GM19239 (cell line): ENCODE measurements at regions not wholly inside any gene's neighbourhood (a gene's known extent, or its start where the extent isn't known, plus 50 kb on each side); places are given as distances from the start of the nearest gene placed in this dataset.

Experiments
- DNase-seq: peaks from one replicate; pipeline ENCODE4 v3.0.0; 2011; ENCODE audit warnings: low spot score; ENCODE audit not compliant: insufficient read length
- FAIRE-seq: peaks from 2 replicates; lab custom pipeline; 2011; peaks lifted over from hg19 to GRCh38; lab: Jason Lieb, UNC

DNA sequence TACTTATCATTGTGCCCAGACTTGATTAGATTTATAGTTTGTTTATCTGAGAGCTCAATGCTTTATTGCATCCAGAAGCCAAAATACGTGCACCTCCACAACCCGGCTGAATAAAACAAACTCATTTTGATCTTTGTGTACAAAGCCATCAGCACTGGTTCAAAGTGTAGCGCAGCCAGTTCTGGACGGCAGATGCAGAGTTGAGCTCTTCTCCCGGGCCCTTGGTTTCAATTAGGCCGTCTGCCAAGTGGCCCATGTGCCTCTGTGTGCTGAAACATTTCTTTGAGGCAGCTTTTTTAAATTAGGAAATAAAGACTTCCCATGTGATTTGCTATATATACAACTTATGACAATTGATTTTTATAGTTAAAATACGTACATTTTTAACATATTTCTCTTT, 96.2 kb upstream of the RSPO3 start:
- FAIRE-seq (no peak), DNase-seq (no peak)

DNA sequence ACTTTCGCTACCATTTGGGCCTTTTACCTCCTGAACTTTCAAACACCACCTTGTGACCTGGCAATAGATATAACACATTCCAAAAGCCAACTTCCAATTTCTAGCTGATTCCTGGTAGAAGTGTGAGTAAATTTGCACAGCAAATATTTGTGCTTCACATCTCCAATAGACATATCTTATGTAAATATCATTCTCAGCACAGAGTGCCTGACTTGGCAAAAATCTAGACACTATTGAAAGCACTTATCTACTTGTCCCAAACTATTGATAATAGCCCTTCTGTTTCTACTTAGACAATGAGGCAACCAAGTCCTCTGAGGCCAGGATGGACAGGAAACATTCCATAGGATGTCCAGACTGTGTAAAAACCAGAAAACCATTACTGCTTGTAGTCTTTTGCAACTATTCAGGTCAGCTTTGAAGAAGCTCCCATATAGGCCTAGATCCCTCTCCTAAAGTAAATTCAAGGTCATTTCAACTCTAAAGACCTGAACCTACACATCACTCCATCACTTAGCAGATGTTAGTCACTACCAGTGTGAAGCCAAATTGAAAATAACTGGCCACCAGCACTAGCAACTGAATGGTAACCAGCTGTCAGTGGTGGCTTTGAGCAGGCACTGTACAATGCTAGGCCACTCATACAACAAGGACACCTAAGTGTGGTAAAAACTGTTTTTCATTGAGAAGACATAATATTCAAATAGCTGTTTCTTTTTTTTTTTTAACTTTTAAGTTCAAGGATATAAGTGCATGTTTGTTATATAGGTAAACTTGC, 95.3 kb upstream of the RSPO3 start:
- FAIRE-seq (no peak), DNase-seq (no peak)

DNA sequence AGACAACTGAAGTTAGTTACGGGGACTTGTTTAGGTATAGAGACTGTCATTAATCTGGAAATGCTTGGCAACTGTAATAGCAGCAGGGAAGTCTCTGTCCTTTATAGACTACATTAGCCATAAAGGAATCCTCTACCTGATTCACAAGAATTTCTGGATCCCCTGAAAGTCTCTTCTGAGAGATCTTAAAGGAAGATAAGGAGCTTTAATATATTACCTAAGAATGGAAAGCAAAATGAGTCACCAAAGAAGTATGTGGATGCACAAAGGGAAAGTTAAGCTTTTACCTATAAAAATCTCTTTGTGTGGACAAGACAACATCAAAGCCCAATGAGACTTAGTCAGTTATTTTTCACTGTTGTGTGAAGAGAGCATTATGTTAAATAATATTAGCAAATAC, 92.2 kb upstream of the RSPO3 start:
- FAIRE-seq (no peak), DNase-seq (no peak)

DNA sequence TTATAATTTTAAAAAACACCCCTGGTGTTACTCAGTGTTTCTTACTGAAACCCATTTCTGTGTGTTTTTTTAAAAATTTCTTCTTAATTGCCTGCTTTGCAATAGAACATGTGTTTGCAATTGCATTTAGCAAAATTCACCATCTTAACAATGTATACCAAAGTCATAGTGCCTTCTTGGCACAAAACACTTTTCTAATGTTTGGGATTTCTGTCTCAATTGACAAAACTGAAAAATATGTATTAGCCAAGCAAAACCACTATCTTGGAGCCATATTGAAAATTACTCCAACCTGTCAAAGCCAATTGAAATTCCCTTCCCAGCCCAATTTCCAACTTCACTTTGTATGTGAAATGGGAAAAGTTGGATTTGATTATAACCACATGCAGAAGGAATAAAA, 88.4 kb upstream of the RSPO3 start:
- FAIRE-seq (no peak), DNase-seq (no peak)

DNA sequence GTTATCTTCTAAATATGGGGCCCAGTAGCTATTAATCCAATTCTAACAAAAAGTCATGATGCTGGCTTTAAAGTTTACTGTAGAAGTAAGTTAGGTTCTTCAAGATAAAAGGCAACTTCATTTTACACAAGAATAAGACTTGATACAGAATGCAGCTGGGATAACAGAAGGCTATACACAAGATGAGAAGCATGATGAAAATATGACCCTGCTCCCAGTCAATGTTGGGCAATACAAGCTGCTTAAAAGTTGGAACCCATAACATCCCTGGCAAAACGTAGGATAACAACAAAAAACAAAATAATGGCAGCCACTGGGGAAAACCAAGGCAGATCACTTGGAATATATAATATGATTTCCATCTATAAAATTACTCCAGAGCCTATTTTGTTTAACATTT, 87.6 kb upstream of the RSPO3 start:
- DNase-seq (no peak), FAIRE-seq (no peak)

DNA sequence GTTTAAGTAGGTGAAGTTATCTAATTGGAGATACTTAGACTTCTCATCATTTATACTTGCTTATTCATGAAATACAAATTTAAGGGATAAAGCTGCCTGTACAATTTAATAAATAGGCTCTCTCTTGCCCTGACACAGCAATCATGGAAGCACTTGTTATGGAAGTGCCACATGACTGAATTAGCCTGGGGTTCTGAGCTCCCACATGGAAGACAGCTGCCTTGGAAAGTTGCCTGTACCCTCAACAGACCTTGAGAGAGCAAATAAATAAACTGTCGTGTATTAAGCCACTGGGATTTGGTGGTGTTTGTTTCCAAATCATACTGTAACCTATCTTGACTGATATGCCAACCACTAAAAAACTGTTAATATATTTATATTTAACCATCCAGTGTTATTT, 87.0 kb upstream of the RSPO3 start:
- no peak for DNase-seq
- FAIRE-seq = no peak

DNA sequence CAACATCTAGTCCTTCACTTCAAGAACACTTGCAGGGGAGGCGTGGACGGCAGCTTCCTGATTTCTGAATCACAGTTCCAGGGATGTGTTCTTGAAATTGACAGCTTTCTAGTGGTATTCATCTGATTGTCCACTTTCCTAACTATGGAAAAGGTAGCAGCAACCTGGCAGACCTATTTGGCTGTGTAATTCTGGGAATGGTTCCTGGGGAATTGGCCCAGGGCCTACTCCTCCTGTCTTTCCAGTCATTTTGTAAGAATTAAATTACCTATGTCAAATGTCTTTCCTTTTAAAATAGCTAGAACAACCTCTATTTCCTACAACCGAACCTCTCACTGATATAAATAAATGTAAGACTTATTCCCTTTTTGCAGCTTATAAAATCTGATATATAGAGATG, 85.5 kb upstream of the RSPO3 start:
- FAIRE-seq = no peak

DNA sequence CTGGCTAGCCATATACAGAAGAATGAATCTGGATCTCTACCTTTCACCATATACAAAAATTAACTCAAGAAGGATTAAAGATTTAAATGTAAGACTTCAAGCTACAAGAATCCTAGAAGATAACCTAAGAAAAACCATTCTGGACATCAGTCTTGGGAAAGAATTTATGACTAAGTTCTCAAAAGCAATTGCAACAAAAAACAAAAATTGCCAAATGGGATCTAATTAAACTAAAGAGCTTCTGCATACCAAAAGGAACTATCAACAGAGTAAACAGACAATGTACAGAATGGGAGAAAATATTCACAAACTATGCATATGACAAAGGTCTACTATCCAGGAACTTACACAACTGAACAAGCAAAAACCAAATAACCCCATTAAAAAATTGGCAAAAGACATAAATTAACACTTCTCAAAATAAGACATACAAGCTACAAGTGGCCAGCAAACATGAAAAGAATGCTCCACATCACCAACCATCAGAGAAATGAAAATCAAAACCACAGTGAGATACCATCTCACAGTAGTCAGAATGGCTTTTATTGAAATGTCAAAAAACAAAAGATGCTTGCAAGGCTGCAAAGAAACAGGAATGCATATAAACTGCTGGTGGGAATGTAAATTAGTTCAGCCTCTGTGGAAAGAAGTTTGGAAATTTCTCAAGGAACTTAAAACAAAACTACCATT, 66.8 kb upstream of the RSPO3 start:
- DNase-seq (no peak), FAIRE-seq (no peak)

More for the DNA sequence above, 85.5 kb upstream of the RSPO3 start:
- DNase-seq = no peak

DNA sequence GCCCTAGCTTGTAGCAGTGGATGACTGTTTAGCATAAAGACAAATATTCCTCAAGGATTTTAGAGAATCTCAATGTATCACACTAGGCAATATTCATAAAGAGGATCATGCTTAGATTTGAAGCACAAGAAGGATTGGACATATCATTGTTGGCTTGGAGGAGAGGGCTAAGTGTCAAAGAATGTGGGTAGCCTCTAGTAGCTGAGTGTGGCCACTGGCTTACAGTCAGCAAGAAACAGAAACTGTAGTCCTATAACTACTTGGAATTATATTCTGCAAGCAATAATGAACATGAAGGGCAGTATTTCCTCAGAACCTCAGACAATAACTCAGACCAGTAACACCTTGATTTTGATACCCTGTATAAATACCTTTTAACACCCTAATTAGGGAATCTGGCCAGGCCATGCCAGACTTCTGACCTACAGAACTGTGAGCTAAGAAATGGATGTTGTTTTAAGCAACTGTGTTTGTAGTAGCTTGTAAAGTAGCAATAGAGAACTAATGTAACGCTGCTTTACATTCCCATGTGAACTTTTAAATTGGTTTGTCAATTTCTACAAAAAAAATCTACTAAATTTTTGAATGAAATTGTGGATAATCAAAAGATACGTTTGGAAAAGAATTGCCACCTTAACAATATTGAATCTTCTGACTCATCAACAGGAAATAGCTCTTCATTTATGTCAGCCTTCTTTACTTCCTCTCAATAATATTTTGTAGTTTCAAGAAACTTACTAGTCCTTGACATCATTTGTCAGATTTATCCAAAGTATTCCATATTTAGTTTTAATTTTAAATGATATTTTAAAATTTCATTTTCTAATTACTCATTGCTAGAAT, 65.2 kb upstream of the RSPO3 start:
- DNase-seq (no peak), FAIRE-seq (no peak)

DNA sequence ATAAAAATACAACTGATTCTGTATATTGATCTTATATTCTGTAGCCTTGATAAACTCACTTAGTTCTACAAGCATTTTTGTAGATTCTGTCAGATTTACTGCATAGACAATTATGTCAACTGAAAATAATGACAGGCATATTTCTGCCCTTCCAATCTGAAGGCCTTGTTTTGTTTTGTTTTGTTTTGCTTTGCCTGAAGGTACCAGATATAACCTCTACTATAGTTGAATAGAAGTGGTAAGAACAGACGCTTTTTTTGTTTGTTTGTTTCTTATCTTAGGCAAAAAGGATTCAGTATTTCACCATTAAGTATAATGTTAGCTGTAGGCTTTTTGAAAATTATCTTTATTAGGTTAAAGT, 64.6 kb upstream of the RSPO3 start:
- no peak for FAIRE-seq
- no peak for DNase-seq

DNA sequence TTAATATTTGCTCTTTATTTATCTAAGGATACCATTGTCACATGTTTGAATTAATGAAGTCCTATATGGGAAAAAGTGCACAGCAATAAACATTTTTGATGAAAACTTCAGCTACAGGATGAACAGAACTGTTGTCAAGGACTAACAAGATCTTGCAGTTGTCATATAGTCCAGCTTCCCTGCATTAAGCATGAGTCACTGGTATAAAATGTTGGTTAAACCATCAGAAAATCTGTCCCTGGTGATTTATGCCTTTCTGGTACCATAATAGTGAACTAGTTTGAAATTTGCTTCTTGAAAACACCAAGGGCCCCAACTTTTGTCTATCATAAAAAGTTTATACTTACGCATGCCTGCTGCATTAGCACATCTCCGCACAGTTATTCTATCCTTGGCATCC, 60.4 kb upstream of the RSPO3 start:
- FAIRE-seq (no peak), DNase-seq (no peak)

DNA sequence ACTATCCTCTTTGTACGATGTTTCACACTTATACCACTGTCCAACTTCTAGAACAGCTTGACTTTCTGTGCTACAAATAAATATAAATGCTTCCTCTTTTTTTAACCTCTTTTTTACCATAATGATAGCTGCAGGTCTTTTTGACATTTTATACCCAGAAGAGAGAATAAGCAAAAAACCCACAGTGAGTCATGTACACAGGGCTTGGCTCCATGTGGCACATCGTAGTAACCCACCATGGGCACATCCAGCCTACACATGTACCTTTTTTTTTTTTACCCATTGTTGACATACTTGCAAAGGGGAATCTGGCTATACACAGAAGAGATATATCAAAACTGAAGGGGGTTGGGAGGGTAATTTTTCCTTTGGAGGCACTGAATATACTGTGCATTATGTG, 59.5 kb upstream of the RSPO3 start:
- FAIRE-seq = no peak
- no peak for DNase-seq
